DMS53 (cell line): ENCODE measurements at regions not wholly inside any gene's neighbourhood (a gene's known extent, or its start where the extent isn't known, plus 50 kb on each side); places are given as distances from the start of the nearest gene placed in this dataset.

Experiments used
- DNase-seq: peaks from one replicate; lab custom pipeline; 2025; lab: John Stamatoyannopoulos, UW

GRCh38 chr16:55221836-55222235 lies 102.2 kb upstream of the IRX6 start:
- no peak for DNase-seq

GRCh38 chr16:55222486-55222885 lies 101.5 kb upstream of the IRX6 start:
- no peak for DNase-seq

DNA sequence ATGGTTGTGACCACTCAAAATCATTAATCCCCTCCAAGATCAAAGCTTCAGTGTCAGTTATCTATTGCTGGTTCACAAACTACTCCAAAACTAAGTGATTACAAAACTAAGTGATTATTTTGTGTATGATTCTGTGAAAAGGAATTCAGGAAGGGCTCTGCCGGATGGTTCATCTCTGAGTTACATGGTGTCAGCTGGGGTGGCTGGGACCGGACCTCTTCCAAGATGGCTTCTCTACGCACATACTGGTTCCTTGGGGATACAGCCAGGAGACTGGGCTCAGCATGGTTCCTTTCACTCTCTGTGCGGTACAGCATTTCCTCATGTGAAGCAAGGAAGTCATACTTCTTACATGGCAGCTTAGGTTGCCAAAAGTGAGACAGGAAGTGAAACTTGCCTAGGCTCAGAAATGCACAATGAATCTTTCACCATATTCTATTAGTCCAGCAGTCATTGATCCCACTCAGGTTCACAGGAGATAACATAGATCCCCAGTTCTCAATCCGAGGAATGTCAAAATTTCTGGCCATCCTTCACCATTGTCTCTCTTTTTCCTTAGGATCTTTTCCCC lies 97.9 kb upstream of the IRX6 start:
- no peak for DNase-seq

DNA sequence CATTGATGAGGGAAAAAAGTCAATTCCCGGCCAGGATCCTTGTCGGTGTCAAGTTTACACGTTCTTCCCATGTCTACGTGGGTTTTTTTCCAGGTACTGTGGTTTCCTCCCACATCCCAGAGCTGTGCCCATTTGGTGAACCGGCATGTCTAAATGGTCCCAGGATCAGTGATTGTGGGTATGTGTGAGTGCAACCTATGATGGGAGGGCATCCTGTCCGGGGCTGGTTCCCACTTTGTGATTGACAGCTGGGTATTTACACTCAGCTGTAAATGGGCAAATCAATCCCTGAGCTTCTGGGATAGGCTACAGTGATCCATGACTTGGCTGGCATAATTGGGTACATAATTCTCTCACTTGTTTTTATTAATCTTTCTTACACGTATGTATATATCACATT lies 91.2 kb upstream of the IRX6 start:
- no peak for DNase-seq

DNA sequence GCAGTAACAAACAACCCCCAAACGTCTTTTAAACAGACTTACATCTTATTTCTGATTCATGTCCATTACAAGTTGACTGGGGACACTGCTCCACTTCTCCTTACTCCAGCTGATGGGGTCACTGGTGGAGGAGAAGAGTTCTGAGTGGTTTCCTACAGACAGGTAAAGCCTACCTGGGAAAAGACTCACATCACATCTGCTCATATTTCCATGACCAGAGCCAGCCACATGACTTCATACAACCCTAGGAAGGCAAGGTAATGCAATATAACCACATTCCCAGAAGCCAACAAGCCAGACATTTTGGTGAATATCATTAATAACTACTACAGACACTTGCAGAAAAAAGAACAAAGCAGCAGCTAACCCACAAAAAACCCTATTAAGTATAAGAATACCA lies 90.5 kb upstream of the IRX6 start:
- no peak for DNase-seq

DNA sequence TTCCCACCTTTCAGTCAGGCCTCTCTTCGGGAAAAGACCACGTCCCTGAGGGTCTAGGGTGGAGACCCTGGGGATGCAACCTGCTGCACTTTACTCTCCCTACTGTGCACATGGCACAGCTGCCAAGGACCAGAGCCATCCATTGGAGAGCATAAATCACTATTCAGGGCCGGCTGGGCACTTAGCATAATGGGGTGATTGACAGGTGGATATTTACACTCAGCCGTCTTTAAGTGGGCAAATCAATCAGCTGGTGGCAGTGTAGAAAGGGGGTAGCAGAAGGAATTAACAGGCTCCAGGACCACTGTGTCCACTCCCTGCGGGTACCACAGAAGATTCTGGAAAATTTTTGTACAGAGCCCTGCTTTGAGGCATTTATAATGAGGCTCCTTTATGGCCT lies 87.3 kb upstream of the IRX6 start:
- DNase-seq: no peak

- DNase-seq: no peak
These were observed 84.3 kb upstream of the IRX6 start for GRCh38 chr16:55239723-55240122.

- no peak for DNase-seq
These were observed 83.1 kb upstream of the IRX6 start for GRCh38 chr16:55240888-55241287.

- no peak for DNase-seq
These were observed 81.3 kb upstream of the IRX6 start for GRCh38 chr16:55242667-55243066.

GRCh38 chr16:55248058-55248457 lies 75.9 kb upstream of the IRX6 start:
- no peak for DNase-seq

DNA sequence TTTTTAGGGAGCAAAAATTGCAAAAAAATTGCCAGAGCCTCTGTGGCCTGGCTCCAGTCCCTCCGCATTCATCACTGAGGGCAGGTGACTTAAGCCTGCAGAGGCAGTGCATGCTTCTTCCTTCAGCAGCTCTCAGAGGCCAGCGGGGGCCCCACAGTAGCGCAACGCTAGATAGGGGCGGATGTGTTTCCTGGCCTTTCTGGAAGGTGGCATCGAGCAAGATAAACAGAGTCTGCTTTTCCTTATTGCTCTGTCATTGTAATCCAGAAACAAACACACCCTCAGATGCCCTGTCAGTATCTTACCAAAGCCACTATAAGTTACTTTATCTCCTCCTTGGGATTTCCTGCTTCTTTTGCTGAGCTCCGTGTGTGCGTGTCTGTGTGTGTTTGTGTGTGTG lies 75.5 kb upstream of the IRX6 start:
- DNase-seq: no peak

DNA sequence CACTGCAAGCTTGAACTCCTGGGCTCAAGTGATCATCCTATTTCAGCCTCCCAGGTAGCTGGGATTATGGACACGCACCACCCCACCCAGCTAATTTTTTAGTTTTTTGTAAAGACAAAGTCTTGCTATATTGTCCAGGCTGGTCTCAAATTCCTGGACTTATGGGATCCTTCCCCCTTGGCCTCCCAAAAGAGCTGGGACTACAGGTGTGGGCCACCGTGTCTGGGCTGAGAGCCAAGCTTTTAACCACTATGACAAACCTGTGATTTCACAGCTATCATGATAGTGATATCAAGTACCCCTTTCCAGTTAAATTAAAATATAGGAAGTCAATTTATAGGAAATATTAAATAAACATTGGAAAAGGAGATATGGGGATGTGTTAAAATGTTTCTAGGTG lies 74.6 kb upstream of the IRX6 start:
- no peak for DNase-seq

GRCh38 chr16:55249936-55250335 lies 74.1 kb upstream of the IRX6 start:
- DNase-seq: no peak

DNA sequence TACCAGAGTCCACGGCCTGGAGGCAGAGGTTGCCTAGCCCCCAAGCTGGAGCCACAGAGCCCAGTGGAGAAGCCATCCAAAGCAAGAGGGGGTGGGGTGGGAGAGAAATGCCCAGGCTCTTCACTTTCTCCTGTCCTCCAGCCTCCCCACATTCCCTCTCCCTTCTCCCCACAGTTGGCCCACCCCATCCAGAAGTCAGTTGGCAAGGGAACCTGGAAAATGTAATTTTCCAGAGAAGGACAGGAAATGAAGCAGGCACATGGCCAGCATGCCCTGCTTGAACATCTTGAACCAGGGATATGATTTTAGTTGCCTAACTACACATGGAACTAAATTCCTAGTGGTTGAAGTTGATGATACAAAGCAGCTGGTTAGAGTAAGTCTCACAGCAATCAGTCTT lies 73.3 kb upstream of the IRX6 start:
- no peak for DNase-seq

- no peak for DNase-seq
These were observed 72.9 kb upstream of the IRX6 start for GRCh38 chr16:55251151-55251550.

DNA sequence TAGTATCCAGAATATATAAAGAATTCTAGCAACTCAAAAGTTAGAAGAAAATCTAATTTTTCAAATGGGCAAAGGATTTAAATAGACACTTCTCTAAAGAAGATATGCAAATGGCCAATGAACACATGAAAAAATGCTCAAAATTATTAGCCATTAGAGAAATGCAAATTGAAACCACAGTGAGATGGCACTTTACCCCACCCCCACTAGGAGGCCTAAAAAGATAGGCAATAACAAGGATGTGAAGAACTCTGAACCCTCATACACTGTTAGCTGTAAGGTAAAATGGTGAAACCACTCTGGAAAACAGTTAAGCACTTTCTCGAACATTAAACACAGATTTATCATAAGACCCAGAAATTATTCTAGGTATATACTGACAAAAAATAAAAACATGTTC lies 71.4 kb upstream of the IRX6 start:
- no peak for DNase-seq

GRCh38 chr16:55253987-55254386 lies 70.0 kb upstream of the IRX6 start:
- DNase-seq: no peak

GRCh38 chr16:55255733-55256282 lies 68.2 kb upstream of the IRX6 start:
- DNase-seq: no peak

- DNase-seq: no peak
These were observed 67.5 kb upstream of the IRX6 start for GRCh38 chr16:55256412-55257016.

DNA sequence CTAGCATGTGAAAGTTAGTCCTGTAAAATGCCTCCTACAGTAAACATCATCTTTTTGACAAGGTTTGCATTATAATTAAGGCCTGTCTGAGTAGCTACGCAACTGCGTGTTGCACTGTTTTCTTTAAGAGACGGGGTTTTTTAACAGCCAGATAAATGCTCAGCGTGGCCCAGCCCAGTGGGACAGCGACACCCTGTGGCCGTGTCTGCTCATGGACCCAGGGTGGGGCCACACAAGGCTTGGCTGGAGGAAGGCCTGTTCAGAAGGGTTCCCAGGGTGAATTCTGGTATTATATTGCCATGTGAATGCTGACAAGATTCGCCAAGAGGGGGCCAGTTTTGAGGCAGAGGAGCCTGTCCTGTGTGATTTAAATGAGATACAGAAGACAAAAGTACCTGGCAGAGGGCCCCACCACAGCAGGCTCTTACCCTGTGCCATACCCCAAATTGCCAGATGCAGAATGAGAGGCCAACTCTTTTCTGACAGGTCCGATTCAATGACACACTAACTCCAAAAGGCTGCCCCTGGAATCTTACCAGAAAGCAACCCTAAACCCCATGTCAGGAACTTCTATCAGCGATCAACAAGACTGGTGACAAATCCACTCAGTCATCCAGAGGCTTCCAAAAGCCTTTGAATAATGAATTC lies 65.9 kb upstream of the IRX6 start:
- DNase-seq: peak; percentile 43

- no peak for DNase-seq
These were observed 62.7 kb upstream of the IRX6 start for GRCh38 chr16:55261301-55261700.

GRCh38 chr16:55263271-55264250 lies 60.4 kb upstream of the IRX6 start:
- no peak for DNase-seq
